ENCODE measurements at regions not wholly inside any gene's neighbourhood (a gene's known extent, or its start where the extent isn't known, plus 50 kb on each side); places are given as distances from the start of the nearest gene placed in this dataset.

GRCh38 chr4:130568746-130569145 is 1472.8 kb downstream of the C4orf33 start:
- ATAC-seq (no peak), DNase-seq (no peak)
- H3K4me3 ChIP-seq, result no peak overlapping the region
- H3K4me1 ChIP-seq, result no peaks in the 10 kb centered on the region
- no peaks in the 10 kb centered on the region for H3K27me3 ChIP-seq (ENCODE audit: low read depth)
- no peak overlapping the region for H3K27ac ChIP-seq
- no peak for TF ChIP-seq CTCF (IDR thresholded peaks at IDR 0.05)
- intact Hi-C loops (cut with DNase I), result no loop called here
- peaks cover 8% of the 10 kb centered on the region for H3K9me3 ChIP-seq
- H3K36me3 ChIP-seq, result no peaks in the 10 kb centered on the region

- no peak overlapping the region for H3K27ac ChIP-seq
- no peak overlapping the region for H3K4me3 ChIP-seq
- ATAC-seq (no peak), DNase-seq (no peak)
- intact Hi-C loops (cut with DNase I), result no loop called here
- no peaks in the 10 kb centered on the region for H3K27me3 ChIP-seq (ENCODE audit: low read depth)
- peaks cover 4% of the 10 kb centered on the region for H3K9me3 ChIP-seq
- H3K4me1 ChIP-seq, result no peaks in the 10 kb centered on the region
- TF ChIP-seq CTCF (IDR thresholded peaks at IDR 0.05), result no peak
- H3K36me3 ChIP-seq, result no peaks in the 10 kb centered on the region
These were observed 1477.8 kb downstream of the C4orf33 start for GRCh38 chr4:130573742-130574141.

- Histone ChIP-seq H3K36me3 (no peaks in the 10 kb centered on the region), H3K27ac (no peak overlapping the region), H3K4me1 (no peaks in the 10 kb centered on the region), H3K4me3 (no peak overlapping the region), H3K27me3 (ENCODE audit: low read depth) (no peaks in the 10 kb centered on the region), H3K9me3 (no peaks in the 10 kb centered on the region)
- DNase-seq (no peak), ATAC-seq (no peak)
- no peak for TF ChIP-seq CTCF (IDR thresholded peaks at IDR 0.05)
- intact Hi-C loops (cut with DNase I), result no loop called here
These were observed 1478.3 kb downstream of the C4orf33 start for GRCh38 chr4:130574215-130574614.

GRCh38 chr4:130576218-130576617 is 1480.3 kb downstream of the C4orf33 start:
- intact Hi-C loops (cut with DNase I), result no loop called here
- no peak for DNase-seq
- no peak for TF ChIP-seq CTCF (IDR thresholded peaks at IDR 0.05)
- H3K27me3 ChIP-seq (ENCODE audit: low read depth), result no peaks in the 10 kb centered on the region
- no peaks in the 10 kb centered on the region for H3K4me1 ChIP-seq
- no peak overlapping the region for H3K4me3 ChIP-seq
- H3K27ac ChIP-seq, result no peak overlapping the region
- H3K36me3 ChIP-seq, result no peaks in the 10 kb centered on the region
- no peaks in the 10 kb centered on the region for H3K9me3 ChIP-seq
- no peak for ATAC-seq

GRCh38 chr4:130591091-130591490 is 1495.1 kb downstream of the C4orf33 start:
- H3K36me3 ChIP-seq, result no peaks in the 10 kb centered on the region
- intact Hi-C loops (cut with DNase I), result no loop called here
- no peaks in the 10 kb centered on the region for H3K4me1 ChIP-seq
- no peaks in the 10 kb centered on the region for H3K27me3 ChIP-seq (ENCODE audit: low read depth)
- no peaks in the 10 kb centered on the region for H3K9me3 ChIP-seq
- H3K4me3 ChIP-seq, result no peak overlapping the region
- no peak for DNase-seq
- H3K27ac ChIP-seq, result no peak overlapping the region
- TF ChIP-seq CTCF (IDR thresholded peaks at IDR 0.05), result no peak
- no peak for ATAC-seq

- Histone ChIP-seq H3K27ac (no peak overlapping the region), H3K4me3 (no peak overlapping the region), H3K27me3 (ENCODE audit: low read depth) (no peaks in the 10 kb centered on the region), H3K9me3 (no peaks in the 10 kb centered on the region), H3K36me3 (no peaks in the 10 kb centered on the region), H3K4me1 (no peaks in the 10 kb centered on the region)
- no peak for DNase-seq
- no peak for TF ChIP-seq CTCF (IDR thresholded peaks at IDR 0.05)
- intact Hi-C loops (cut with DNase I), result no loop called here
- ATAC-seq, result no peak
These were observed 1504.8 kb downstream of the C4orf33 start for GRCh38 chr4:130600706-130601105.

Data from lower lobe of right lung (tissue), 2 donors.